ENCODE measurements at regions not wholly inside any gene's neighbourhood (a gene's known extent, or its start where the extent isn't known, plus 50 kb on each side); places are given as distances from the start of the nearest gene placed in this dataset.

GRCh38 chr12:124096109-124096508 is 123.1 kb downstream of the ZNF664 start:
- no peak for DNase-seq (ENCODE audit: low read depth in 2 of 2)

DNA sequence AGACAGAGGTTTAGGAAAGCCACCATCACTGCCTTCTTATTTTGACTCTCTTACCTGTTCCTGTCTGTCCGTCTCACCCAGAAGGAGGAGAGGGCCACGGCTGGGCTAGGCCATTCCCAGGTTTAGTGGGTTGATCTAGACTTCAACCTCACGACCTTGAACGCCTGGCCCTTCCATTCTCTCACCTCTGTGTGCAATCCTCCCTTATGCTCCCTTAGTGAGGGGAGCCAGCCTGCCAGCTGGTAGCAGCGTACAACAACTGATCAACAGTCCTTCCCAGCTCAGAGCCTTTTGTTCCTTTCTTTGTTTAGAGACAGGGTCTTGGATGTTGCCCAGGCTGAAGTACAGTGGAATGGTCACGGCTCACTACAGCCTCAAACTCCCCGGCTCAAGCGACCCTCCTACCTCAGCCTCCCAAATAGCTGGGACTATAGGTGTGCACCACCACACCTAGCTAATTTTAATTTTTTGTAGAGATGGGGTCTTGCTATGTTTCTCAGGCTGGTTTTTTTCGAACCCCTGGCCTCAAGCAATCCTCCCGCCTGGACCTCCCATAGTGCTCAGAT is 123.9 kb downstream of the ZNF664 start:
- no peak for DNase-seq (ENCODE audit: low read depth in 2 of 2)

- DNase-seq (ENCODE audit: low read depth in 2 of 2), result no peak
Measured at GRCh38 chr12:124097701-124098100, 124.7 kb downstream of the ZNF664 start.

- no peak for DNase-seq (ENCODE audit: low read depth in 2 of 2)
Measured at GRCh38 chr12:124098101-124098757, 125.2 kb downstream of the ZNF664 start.

DNA sequence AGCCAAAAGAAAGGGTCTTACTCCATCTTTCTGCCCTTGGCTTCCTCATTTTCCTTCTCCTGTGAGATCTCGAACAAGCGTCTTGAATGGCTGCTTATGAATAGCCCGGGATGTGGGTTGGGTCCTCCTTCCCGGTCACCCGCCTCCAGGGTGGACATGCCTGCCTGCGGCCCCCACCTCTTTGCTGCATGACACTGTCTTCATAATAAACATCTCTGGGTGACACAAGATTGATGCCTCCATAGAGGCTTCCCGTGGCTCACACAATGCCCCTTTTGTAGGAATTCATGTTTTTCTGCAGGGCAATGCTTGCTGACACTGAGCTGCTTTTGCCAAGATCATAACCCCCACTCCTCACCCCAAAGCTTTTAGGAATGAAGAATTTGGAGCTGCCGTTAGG is 125.9 kb downstream of the ZNF664 start:
- no peak for DNase-seq (ENCODE audit: low read depth in 2 of 2)

DNA sequence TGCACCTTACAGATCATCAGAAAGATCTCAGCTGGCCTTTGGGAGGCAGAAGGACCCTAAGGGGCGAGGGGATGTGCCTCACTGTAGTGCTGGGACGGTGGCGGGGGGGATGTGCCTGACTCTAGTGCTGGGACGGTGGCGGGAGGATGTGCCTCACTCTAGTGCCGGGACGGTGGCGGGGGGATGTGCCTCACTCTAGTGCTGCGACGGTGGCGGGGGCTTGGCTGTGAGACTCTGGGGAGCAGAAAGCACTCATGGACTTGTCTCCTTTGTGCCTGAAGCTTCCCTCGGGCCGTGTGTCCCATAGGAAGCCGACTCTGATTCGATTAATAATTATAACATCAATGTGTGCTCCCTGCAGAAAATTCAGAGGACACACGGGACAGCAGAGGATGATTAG is 126.6 kb downstream of the ZNF664 start:
- DNase-seq (ENCODE audit: low read depth in 2 of 2), result no peak

GRCh38 chr12:124100572-124101178 is 127.7 kb downstream of the ZNF664 start:
- DNase-seq (ENCODE audit: low read depth in 2 of 2), result no peak

DNA sequence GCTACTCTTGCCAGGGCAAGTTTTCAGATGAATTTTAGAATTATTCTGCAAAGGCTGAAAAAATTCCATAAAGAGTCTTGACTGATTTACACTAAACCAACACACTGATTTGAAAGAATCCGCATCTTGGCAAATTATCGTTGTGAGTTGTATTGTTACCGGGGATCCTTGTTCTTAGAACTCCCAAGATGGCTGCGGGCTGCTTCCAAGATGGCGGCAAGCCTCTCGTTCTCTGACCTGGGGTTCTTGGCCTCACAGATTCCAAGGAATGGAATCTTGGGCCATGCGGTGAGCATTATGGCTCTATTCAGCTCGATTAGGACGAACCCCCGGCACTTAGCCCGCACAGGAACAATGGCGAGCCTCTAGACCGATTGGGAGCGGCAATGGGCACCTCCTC is 132.5 kb downstream of the ZNF664 start:
- DNase-seq (ENCODE audit: low read depth in 2 of 2), result no peak

GRCh38 chr12:124107351-124107750 is 134.3 kb downstream of the ZNF664 start:
- no peak for DNase-seq (ENCODE audit: low read depth in 2 of 2)

GRCh38 chr12:124109760-124110159 is 136.7 kb downstream of the ZNF664 start:
- no peak for DNase-seq (ENCODE audit: low read depth in 2 of 2)

DNA sequence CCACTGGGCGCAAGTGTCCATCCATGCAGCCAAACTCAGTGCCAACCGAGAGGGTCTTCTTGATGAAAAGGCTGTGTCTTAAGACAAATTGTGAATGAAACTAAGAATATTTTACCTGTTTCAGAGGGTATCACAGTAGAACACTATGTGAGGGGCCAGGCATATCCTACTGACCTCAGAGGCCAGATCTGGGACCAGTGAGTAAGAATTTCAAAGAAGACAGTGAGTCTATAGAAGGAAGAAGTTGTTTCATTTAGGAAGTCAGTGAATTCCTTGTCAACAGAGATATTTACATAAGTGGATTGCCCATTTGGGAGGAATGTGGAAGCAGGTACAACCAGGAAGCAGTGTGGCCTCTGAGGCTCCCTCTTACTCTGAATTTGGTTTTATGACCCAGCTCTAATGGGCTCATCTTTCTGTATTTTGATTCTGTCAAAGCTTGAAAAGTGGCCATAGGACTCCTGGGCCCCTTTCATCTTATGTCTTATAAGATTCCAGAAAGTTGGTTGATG is 137.4 kb downstream of the ZNF664 start:
- no peak for DNase-seq (ENCODE audit: low read depth in 2 of 2)

DNA sequence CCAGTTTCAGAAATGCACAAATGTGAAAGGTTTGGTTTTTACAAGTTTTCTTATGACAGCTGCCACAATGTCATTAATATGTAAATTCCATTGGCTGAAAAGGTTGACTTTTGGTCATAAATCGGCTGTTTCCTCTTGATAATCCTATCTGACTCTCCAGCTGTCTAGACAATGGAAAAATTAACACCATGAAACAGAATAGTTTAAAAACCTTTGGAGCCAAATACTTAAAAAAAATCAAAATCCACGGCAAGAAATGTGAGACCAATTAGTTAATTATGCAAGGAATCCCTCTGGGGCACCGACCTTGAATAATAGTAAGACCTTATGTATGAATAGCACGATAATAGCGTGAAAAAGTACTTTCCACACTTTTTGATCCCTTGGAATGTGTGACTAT is 138.0 kb downstream of the ZNF664 start:
- DNase-seq (ENCODE audit: low read depth in 2 of 2), result no peak

DNA sequence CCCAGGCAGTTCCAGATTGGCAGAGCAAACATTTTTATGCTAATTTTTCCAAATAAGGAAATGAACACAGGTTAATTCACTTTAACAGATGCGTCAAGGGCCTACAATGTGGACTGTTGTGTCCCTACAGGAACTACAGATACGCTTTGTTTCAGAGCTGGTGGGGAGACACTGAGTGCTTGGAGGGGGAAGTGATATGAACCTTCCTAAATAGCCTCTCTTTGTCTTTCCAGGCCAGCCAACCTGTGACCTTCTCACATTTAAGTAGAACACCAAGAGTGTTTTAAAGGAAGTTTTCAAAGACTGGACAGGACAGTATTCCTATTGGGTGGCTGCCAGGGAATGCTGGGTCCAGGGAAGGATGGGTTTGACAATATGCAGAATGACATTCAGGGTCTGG is 141.3 kb downstream of the ZNF664 start:
- no peak for DNase-seq (ENCODE audit: low read depth in 2 of 2)

GRCh38 chr12:124115496-124115895 is 142.5 kb downstream of the ZNF664 start:
- no peak for DNase-seq (ENCODE audit: low read depth in 2 of 2)

DNA sequence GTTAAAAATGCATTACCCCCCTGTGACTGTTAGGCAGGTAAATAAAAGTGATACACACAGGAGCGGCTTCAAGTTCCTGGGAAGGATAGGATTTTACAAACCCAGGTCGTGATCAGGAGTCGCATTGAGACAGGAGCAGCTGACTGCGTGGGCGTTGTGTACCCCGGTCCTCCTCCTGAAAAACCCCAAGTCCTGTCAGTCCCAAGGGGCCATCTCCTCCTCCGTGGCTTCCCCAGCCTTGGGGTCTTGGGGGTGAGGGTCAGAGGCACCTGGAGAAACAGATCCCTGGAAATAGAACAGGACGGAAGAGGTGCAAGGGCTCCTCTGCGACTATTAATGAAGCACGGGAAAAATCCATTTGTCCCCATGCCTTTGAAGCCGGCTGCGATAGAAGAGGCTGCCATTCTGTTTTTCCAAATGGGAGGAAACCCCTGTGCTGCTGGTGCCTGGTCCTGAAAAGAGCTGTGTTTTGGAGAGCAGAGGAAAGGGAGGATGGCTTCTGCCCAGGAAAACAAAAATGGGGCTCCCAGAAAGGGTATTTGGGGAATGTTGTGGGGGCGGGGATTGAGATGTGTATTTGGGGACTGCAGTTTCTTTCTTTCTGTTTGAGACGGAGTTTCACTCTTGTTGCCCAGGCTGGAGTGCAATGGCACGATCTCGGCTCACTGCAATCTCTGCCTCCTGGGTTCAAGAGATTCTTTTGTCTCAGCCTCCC is 143.1 kb downstream of the ZNF664 start:
- no peak for DNase-seq (ENCODE audit: low read depth in 2 of 2)

- DNase-seq (ENCODE audit: low read depth in 2 of 2), result no peak
Measured at GRCh38 chr12:124120739-124121138, 147.7 kb downstream of the ZNF664 start.

GRCh38 chr12:124122722-124123121 is 149.7 kb downstream of the ZNF664 start:
- no peak for DNase-seq (ENCODE audit: low read depth in 2 of 2)

DNA sequence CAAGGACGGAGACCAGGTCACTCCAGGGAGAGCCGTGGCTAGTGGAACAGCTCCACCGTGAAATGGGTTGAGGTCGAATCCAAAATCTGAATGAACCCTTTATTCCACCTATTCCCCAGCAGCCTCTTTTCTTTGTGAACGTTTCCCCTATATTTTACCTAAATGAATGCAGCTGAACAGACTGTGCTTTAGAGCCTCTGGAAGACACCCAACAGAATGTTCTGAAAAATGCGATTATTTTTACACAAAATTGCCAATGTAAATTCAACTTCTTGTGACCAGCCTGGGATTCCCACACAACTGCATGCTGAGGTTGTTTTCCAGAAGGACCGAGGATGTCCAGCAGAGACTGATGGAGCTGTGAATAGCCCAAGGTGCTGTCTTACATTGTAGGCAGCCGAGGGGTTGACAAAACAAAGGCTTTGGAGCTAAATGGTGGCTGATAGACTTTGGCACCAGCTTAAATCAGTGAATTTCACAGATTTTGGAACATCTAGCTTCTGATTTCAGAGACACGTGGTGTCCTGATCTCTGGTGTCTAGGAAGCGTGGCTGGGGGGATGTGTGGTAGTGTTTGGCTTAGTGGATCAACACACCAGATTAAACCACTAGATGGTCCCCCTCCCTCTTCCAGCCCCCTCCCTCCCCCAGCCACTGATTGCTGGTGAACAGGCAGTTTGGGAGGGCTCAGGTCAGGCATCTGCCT is 150.4 kb downstream of the ZNF664 start:
- DNase-seq (ENCODE audit: low read depth in 2 of 2), result no peak

DNA sequence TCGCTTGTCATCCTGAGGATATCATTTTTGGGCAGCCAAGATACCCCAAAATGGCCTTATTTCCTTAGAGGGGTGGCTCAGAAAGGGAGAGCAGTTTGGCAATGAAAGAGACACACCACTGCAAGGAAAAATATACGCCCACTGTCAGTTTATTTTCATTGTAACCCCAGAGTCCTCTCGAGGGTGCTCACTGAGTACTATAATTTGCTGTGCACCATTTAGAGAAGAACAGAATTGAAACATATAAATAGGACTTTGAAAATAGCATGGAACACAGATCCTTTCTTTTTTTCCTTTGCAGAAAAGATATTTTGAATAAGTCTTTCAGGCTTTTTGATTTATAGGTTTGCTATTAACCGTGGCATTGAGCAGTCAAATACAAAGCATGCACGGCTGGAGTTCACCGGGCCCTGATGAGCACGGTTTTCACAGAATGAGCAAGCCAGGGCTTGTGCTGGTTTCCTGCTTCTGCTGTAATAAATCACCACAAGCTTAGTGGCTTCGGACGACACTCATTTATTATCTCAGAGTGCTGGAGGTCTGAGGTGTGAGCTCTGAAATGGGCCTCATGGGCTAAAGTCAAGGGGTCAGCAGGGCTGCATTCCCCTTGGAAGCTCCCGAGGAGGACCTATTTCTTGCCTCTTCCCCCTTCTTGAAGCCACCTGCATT is 152.3 kb downstream of the ZNF664 start:
- DNase-seq (ENCODE audit: low read depth in 2 of 2), result no peak

DNA sequence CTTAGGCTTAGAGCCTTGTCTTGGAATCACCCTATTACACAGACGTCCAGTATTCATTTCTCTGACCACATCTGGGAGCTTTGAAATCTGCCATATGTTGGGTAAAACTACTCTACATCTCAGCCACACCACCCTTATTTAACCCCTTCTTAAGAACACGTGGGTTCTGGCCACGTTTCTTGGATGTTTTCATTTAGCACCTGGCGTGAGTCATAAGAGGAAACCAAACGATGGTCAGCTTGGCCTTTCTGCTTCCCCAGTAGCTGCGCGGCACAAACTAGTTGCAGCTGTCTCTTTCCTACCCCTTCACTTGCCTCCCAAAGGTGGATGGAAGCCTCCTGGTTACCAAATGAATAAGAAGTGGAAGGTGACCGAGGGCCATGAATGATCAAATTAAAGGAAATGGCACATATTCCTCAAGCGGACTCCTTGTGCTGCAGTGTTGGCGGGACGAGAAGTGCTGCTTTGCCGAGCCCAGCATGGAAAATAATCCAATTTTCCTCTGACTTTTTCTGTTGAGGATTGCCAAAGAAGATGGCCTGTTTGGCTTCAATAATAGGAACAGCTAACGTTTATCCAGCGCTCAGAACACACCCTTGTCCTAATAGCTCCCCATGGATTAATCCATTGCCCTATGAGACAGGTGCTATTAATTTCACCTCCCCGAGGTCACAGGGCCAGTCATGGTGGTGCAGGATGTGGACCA is 154.1 kb downstream of the ZNF664 start:
- DNase-seq (ENCODE audit: low read depth in 2 of 2), result no peak

DNA sequence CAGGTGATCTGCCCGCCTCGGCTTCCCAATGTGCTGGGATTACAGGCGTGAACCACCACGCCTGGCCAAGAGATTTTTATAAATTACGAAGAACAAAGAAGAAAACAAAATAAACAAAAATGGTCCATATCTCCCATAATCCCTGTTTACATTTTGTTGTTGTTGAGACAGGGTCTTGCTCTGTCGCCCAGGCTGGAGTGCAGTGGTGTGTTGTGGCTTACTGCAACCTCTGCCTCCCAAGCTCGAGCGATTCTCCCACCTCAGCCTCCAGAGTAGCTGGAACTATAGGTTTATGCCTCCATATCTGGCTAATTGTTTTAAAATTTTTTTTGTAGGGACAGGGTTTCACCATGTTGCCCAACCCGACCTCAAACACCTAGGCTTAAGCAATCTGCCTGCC is 156.1 kb downstream of the ZNF664 start:
- no peak for DNase-seq (ENCODE audit: low read depth in 2 of 2)
